ENCODE measurements at regions not wholly inside any gene's neighbourhood (a gene's known extent, or its start where the extent isn't known, plus 50 kb on each side); places are given as distances from the start of the nearest gene placed in this dataset.

GRCh38 chrX:95729401-95729800, 955.2 kb upstream of the DIAPH2 start:
- no peak overlapping the region for H3K27ac ChIP-seq
- TF ChIP-seq, protein P1, sequence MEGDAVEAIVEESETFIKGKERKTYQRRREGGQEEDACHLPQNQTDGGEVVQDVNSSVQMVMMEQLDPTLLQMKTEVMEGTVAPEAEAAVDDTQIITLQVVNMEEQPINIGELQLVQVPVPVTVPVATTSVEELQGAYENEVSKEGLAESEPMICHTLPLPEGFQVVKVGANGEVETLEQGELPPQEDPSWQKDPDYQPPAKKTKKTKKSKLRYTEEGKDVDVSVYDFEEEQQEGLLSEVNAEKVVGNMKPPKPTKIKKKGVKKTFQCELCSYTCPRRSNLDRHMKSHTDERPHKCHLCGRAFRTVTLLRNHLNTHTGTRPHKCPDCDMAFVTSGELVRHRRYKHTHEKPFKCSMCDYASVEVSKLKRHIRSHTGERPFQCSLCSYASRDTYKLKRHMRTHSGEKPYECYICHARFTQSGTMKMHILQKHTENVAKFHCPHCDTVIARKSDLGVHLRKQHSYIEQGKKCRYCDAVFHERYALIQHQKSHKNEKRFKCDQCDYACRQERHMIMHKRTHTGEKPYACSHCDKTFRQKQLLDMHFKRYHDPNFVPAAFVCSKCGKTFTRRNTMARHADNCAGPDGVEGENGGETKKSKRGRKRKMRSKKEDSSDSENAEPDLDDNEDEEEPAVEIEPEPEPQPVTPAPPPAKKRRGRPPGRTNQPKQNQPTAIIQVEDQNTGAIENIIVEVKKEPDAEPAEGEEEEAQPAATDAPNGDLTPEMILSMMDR (IDR thresholded peaks at IDR 0.05; ENCODE audit: low read depth, low read length): no peak
- H3K4me3 ChIP-seq (ENCODE audit: low read depth, low read length): no peak overlapping the region
- H3K9me3 ChIP-seq (ENCODE audit: severe bottlenecking): no peaks in the 10 kb centered on the region
- H3K36me3 ChIP-seq: no peaks in the 10 kb centered on the region
- H3K27me3 ChIP-seq (ENCODE audit: insufficient read depth, low read depth, severe bottlenecking): peaks cover 41% of the 10 kb centered on the region
- DNase-seq: no peak

- H3K27ac ChIP-seq: no peak overlapping the region
Observed at GRCh38 chrX:95733426-95733825, 951.2 kb upstream of the DIAPH2 start.

GRCh38 chrX:95754411-95754810, 930.2 kb upstream of the DIAPH2 start:
- H3K27me3 ChIP-seq (ENCODE audit: insufficient read depth, low read depth, severe bottlenecking): peaks cover 14% of the 10 kb centered on the region
- DNase-seq: no peak
- TF ChIP-seq, protein P1 (IDR thresholded peaks at IDR 0.05; ENCODE audit: low read depth, low read length): no peak
- no peak overlapping the region for H3K4me3 ChIP-seq (ENCODE audit: low read depth, low read length)
- H3K36me3 ChIP-seq: no peaks in the 10 kb centered on the region
- H3K27ac ChIP-seq: no peak overlapping the region
- no peaks in the 10 kb centered on the region for H3K9me3 ChIP-seq (ENCODE audit: severe bottlenecking)

More at GRCh38 chrX:95733426-95733825, 951.2 kb upstream of the DIAPH2 start:
- TF ChIP-seq, protein P1 (IDR thresholded peaks at IDR 0.05; ENCODE audit: low read depth, low read length): no peak
- Histone ChIP-seq H3K27me3 (ENCODE audit: insufficient read depth, low read depth, severe bottlenecking) (peaks cover 19% of the 10 kb centered on the region), H3K36me3 (no peaks in the 10 kb centered on the region), H3K4me3 (ENCODE audit: low read depth, low read length) (no peak overlapping the region), H3K9me3 (ENCODE audit: severe bottlenecking) (no peaks in the 10 kb centered on the region)
- no peak for DNase-seq

DNA sequence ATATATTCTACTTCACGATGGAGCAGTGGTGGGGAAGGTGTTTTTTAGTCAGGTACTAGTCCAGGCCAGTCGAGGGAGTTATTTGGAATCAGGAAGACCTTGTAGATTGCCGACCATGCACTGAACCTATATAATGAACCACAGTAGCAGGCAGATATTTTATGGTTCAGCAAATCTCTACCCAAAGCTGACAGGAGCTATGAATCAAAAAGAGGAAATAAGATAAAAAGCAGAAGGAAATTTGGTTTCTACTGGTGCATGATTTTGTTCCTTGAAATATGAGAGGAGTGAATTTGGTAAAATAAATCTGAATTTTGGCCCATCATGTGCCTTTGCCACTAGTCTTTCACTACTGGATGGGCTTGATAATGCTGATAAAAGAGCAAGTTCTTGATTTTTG, 924.3 kb upstream of the DIAPH2 start:
- TF ChIP-seq, protein P1 (IDR thresholded peaks at IDR 0.05; ENCODE audit: low read depth, low read length): no peak
- Histone ChIP-seq H3K27ac (no peak overlapping the region), H3K27me3 (ENCODE audit: insufficient read depth, low read depth, severe bottlenecking) (peaks cover 11% of the 10 kb centered on the region), H3K9me3 (ENCODE audit: severe bottlenecking) (no peaks in the 10 kb centered on the region), H3K4me3 (ENCODE audit: low read depth, low read length) (no peak overlapping the region), H3K36me3 (no peaks in the 10 kb centered on the region)
- DNase-seq: no peak

- DNase-seq: no peak
- no peak overlapping the region for H3K27ac ChIP-seq
Observed at GRCh38 chrX:95762716-95763115, 921.9 kb upstream of the DIAPH2 start.

More at GRCh38 chrX:95762716-95763115, 921.9 kb upstream of the DIAPH2 start:
- Histone ChIP-seq H3K27me3 (ENCODE audit: insufficient read depth, low read depth, severe bottlenecking) (peaks cover 14% of the 10 kb centered on the region), H3K9me3 (ENCODE audit: severe bottlenecking) (no peaks in the 10 kb centered on the region), H3K4me3 (ENCODE audit: low read depth, low read length) (no peak overlapping the region), H3K36me3 (no peaks in the 10 kb centered on the region)
- TF ChIP-seq, protein P1 (IDR thresholded peaks at IDR 0.05; ENCODE audit: low read depth, low read length): 0 out of 2 replicates have a peak, but pooled peaks have one; percentile 39
